NCI-H146 treated with DMSO at 0.1 percent for 48 hours (cell line): ENCODE measurements at regions not wholly inside any gene's neighbourhood (a gene's known extent, or its start where the extent isn't known, plus 50 kb on each side); places are given as distances from the start of the nearest gene placed in this dataset.
A peak's percentile ranks its signal among the peaks of the same experiment; 100 is the strongest.

ENCODE experiments used
- DNase-seq: peaks from one replicate; lab custom pipeline; 2025; ENCODE audit not compliant: unreplicated experiment; lab: John Stamatoyannopoulos, UW

DNA sequence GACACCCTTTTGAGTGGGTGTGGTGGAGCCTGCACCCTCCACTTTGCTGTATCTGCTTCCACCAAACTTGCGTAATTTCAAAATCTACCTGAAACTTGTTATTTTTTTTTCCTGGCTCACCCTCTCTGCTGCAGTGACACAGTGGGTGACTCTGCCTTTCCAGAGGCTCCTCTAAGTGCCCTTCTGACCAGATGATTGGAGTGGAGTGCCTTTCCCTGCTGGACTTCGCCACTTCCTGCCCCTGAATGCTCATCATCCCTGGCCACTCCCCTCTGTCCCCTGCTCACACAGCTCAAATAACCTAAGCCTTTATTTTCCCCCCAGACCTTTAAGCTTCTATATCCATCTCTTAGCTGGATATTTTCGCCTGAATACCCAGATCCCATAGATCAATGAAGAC is 777.5 kb upstream of the ID2 start:
- no peak for DNase-seq

DNA sequence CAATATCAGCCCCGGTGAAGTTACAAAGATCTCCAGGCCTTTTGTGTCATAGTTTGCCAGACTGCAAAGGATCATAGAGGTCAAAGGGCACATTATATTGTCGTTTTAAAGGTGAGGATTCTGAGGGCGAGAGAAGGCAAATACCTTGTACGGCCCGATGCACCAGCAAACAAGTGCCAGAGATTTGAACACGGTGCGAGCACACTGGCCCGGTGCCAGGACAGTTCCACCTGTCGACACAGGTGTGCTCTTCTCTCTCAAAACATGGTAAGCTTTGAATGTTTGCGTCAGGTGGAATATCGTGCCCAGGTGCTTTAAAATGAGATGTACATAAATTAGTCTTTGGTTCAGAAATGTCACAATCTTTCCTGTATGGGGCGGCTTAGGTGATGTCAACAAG is 776.1 kb upstream of the ID2 start:
- DNase-seq, result peak; percentile 93

DNA sequence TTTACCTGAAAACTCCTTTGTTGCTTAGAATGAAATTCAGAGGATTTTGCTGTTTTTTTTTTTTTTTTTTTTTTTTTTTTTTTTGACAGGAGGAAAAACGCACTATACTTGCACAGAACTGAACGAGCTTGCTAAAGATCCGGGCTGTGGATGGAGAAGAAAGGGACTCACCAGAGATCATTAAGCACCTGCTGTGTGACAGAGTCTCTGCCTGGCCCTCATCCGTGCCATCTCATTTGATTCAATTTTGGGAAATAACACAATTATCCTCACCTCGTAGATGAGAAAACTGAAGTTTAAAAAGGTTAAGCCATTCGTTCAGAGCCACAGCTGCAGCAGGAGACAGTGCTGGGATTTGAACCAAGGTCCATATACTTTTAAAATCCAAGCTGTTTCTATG is 775.4 kb upstream of the ID2 start:
- DNase-seq, result peak; percentile 79

DNA sequence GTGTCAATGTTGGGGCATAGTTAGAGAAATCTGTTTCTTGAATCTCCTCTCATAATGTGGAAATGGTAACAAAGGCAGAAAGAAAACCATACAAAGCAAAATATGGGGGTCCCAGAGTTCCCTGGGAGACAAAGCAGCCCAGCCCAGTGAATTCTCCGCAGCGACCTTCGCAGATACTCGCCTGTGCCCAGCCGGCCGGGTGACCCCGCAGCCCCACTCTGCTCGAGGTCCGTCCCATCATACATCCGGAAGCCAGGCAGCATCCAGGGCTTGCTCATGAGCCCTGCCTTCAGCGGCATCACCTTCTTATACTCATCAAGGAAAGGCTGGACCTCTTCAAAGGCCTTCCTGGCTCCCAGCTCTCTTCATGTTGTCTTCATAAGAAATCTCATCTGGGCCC is 774.8 kb upstream of the ID2 start:
- DNase-seq, result no peak

DNA sequence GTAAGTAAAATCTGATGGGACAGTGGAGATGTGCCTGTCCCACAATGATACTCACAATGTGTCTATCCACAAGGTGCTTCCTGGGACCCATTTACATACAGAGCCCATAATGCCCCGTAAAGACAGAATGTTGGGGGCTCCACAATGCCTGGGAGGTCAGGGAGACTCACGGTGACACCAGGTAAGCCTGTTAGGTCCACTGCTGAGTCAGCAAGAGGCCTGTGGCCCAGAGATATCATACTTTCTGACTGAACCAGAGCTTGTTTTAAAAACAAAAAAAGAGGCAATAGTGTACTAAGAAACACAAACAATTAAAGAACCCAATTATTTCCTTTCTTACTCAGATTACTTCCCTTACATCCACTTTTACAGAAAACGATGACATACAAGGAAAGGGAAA is 771.1 kb upstream of the ID2 start:
- DNase-seq, result no peak

DNA sequence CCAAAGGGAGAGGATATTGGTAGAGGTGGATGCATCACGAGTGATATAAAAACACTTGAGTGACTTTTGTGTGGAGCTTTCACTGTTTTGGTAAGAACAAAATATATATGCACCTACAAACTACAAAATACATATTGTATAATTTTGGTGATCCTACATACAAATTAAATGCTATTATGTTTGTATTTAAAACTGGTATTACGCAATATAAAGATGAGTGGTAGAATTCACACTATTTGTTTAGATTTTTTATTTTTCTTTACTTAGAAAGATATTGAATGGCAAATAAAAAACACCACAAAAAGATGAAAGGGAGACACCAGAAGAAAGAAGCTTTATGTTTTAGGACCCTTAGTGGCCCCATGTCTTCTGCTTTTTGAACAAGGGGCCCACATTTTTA is 770.7 kb upstream of the ID2 start:
- DNase-seq, result no peak

DNA sequence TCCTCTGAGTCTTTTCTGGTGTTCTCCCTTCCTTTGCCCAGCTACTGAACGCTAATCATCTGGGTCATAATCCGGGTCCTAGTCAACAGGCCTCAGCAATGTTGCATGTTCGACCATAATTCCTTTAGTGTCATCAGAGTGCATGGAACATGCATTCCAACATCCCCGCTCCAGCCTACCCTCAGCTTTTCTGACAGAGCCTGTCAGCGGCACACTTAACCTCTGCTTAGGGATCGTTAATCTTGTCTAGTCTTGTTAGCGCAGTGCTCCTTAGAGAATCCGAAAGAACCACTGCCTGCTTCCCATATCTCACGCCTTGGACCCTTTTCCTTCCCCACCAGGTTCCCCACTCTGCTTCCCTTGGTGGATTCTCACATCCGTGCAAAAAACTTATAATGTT is 767.9 kb upstream of the ID2 start:
- no peak for DNase-seq

DNA sequence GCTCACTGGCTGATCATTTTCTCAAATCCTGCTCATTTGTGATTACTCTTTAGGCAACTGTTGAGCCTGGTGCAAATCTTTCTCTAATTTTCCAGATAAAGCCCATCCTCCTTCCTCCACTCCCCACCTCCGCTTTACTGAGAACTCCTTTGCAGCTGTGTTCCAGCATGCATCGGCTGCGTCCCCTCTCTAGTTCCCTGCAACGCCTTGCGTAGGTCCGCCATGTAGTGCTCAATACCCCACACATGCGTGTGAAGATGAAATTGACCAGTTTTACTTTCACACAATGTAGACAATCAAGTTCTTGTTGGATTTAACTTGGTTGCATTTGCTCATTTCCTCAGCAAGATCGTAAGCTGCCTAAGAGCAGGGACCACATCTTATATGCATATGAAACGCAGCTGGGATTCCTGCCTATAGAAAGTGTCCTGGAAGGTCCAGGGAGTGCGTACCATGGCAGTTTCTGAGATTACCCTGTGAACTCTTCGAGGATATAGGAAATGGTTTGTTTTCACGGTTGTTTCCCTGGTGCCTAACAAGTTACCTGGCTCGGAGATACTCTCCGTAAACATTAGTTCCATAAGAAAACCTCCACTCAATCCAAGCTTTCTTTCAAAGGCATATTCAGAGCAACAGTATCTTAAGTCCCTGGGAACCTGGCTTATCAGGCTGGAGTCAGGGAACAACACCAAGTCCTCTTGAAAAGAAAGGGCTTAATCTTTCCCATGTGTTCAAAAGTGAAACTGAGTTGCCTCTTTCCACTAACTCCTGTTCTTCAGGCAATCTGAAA is 766.4 kb upstream of the ID2 start:
- no peak for DNase-seq

DNA sequence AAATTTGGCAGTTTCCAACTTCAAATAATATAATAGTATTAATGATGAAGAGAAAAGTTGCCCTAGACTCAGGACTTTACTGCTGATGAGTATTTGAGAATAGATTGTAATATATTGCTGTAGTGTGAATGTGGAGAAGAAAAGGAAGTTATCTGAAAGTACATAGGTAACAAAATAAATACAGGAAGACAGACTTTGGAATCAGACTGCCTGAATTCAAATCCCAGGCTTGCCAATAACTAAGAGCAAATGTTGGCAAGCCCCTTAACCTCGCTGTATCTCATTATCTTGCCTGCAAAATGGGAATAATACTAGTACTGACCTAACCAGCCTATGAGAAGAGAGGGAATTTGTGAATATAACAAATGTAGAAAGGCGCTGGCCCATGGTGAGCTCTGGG is 765.2 kb upstream of the ID2 start:
- DNase-seq, result no peak

DNA sequence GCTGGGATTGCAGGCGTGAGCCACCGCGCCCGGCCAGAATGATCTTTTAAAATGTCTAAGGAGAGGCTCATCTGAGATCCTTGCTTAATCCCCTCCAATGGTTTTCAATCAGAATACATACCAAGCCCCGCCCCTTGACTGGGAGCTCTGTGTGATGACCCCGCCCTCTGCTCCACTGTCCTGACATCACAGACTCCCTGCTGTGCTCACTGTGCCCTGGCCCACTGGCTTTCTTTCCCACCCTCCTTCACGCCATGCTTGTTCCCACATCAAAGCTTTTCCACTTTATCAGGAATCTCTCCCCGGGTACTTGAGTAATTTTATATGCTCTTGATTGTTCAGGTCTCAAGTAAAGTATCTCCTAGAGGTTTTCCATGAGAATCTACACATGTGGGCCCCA is 762.3 kb upstream of the ID2 start:
- DNase-seq, result no peak

DNA sequence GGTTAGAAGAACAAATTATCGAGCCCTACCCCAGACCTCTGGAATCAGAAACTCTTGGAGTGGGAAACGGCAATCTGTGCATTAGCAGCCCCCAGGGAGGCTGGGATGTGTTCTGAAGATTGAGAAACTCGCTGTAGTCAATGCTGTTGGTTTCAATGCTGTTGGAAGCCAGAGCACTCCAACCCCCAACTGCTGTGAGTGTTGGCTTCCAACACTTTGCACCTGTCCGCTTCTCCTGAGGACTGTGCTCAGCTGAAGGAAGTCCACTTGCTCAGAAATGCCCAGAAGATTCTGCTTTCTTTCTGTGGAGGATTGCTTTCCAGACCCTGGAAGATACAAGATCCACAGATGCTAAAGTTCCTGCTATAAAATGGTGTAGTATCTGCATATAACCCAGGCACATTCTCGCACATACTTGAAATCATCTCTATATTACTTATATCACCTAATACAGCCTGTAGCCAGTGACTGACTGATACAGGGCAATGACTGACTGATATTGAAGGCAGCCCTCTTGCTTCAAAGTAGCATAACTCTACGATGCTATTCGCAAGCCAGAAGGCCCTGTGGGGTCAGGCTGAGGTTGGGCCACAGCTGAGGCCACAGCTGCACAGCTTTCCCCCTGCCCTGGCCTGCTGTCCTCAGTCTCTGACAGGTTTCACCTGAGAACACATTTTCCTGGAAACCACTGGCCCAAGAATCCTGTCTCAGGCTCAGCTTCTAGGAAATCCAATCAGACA is 757.7 kb upstream of the ID2 start:
- no peak for DNase-seq

DNA sequence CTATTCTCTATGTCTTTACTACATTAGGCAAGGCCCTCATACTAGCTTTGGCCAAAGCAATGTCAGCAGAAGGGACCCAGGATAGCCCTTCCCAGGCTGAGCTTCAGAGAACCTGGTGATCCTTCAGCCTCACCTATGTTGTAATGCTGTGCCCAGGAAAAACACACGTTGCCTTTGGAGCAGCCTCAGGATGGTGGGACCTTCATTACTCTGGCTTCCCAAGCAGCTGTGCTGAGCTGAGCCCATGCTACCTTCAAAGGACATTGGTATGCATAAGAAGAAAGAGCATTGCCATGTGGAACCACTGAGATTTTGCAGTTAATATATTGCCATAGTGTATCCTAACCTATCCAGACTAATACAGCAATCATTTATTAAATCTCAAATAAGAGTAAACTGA is 756.4 kb upstream of the ID2 start:
- DNase-seq, result no peak

DNA sequence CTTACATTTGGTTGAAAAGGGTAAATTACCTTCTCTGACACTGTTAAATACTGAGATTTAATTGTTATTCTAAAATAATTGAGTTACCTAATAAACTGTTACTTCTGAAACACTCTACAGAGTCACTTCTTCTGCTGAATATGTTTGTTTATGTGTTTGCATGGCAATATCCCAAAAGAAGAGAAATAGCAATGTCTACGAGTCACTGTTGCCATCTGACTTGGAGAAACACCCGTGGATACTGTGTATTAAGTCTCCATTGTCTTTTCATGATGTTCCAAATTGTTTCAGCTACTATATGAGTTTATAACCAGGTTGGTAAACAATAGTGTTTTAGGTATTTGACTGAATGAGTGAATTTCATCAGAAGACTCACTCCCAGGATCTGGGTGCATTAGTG is 754.2 kb upstream of the ID2 start:
- DNase-seq, result no peak

DNA sequence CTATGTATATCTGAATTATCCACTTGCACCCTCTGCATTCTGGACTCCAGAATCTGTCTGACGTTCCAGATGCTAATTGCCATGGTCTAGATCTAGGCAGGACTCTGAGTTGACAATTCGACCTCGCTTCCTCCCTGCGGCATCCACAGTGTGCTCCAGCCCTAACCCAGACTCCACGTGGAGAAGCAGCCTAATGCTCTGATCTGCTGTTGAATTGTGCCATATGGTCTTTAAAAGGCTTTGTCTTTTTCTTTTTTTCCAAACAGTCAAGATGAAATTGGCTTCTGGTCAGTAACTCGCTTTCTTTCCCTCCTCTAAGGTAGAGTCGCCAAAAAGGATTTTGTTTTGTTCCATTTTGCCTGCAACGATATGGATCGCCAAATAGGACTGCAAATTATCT is 752.6 kb upstream of the ID2 start:
- DNase-seq, result no peak

DNA sequence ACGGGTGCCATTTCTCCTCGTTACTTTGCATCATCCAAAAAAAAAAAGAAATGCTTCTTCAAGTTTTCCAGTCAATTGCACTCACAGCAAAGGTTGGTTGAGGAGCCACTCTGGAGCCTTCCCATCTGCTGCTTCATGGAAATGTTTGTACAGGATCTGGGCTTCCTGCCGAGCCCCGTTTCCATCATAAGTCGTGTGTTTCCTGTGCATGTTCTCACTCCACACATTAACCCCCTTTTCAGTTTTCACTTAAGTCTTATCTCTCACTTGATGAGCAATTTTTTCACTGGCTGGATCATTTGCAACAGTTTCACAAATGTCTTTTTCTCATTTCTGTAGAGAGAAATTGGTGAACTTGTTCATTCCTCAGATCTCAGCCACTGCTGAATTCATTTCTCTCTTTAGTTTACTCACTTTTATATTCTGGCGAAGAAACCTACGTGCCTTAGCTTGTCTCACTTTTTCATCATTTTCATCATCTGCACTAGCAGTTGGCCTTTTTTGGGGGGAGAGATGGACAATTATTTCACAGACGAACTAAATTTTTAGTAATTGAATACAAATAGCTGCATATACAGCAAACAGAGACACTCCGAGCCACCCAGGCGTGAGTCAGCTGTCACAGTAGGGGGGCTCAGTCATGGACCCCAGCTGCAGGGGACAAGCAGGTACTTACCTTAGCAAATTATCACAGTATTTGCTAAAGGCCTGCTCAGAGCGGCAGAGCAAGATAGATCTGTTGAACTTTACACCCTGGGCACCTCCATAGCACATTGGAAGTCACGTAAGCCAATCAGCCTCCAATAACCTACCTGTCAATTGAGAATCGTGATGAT is 750.8 kb upstream of the ID2 start:
- peak; percentile 37 for DNase-seq

DNA sequence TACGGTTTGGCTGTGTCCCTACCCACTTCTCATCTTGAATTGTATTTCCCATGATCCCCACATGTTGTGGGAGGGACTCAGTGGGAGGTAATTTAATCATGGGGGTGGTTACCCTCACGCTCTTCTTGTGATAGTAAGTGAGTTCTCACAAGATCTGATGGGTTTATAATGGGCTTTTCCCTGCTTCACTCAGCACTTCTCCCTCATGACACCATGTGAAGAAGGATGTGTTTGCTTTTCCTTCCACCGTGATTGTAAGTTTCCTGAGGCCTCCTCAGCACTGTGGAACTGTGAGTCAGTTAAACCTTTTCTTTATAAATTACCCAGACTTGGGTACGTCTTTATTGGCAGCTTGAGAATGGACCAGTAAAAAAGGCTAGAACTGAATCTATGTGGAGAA is 750.0 kb upstream of the ID2 start:
- no peak for DNase-seq

DNA sequence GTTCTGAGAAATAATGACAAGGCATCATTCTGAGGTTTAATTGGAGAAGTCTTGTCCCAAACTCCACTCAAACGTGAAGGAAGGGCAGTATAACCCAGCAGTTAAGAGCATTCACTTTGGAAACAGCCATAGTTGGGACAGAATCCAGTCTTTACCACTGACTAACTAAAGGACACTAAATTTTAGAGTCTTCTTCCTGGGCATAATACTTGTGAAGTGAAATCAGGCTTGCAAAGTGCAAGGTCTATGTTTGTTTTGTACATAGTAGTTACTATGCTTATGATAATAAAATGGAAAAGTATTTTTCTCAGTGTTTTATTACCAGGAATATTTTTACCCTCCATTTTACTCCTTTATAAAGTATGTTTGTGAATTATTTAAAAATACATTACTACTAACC is 748.2 kb upstream of the ID2 start:
- no peak for DNase-seq

DNA sequence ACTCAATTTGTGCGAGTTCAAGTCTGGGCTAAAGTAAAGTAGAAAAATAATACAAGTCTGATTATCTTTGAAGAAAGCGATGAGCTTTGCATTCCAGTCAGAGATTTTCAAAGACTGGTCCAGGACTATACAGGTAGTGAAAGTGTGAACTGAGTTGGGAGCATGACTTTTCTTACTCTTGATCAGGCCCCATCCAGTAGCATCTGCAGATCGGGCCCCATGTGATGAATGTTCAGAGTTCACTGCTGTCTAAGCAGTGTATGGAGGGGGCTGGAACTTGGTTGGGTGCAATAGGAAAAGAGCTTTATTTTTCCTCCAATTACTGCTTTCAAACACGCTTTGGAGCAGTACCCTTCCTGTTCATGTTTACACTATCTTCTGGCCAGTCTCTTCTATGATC is 747.4 kb upstream of the ID2 start:
- no peak for DNase-seq

DNA sequence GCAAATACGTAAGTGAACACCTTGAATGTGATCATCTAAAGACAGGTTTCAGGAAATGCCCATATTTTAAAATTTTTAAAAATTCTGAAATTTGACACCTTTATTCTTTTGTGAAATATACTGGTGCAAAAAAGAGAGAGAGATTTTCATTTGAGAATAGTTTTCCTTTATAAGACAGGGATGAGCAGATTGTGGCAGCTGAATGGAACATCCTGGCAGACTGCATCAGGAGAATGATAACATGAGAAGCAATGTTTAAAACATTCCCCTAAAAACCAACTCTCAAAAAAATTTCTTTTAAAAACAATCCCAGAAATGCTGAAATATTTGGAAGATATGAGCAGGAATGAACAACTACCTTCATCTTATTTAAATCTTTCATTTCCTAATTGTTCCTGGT is 744.8 kb upstream of the ID2 start:
- DNase-seq, result no peak

DNA sequence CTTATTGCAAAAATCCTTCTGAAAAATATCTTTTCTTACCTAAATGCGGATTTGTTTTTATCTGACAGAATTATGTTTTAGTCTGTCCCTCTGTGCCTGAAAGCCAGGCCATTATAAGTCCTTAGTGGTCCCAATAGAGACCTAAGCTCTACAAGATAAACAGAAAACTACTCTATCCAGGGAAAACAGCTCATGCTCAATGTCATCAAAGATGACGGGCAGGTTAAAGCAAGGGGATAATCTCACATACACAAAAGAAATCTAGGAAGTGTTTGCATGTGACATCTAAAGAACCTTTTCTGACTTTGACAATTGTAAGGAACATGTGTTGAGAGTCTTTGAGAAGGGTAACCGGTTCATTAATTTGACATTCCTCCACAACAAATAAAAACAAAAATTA is 741.1 kb upstream of the ID2 start:
- no peak for DNase-seq

DNA sequence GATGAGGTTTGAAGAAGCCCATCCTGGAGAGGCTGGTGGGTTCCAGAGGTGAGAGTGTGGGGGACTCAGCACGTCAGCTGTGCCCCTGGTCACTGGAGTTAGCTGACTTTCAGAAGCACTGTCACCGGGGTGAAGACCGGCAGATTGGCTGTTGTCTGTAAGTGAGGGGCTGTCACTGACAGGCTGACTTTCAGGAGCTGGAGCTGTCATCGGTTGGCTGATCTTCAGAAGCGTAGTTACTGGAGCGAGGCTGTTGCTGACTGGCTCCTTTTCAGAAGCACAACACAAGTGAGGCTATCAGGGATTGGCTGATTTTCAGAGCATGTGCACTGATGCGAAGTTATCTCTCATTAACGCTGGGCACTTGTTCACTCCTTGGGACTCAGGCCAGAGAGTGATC is 738.4 kb upstream of the ID2 start:
- no peak for DNase-seq

DNA sequence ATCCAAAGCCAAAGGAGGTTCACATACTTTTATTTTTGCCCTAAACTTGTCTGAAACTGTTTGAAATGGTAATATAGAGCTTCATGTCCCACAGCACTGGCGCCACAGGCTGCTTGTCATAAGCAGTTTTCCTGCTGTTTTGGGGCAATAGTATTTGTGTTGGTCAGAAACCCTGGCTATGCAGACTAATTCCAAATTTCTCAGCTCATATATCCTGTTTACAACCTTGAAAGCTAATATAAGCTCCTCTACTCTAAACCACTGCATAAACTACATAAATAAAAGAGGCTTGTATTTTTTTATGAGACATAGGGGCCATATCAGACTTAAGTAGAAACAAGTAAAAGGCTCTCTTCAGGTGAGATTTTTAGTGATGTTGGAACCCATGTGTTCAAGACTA is 736.8 kb upstream of the ID2 start:
- DNase-seq, result no peak
